IMR-90 (cell line): ENCODE measurements at regions not wholly inside any gene's neighbourhood (a gene's known extent, or its start where the extent isn't known, plus 50 kb on each side); places are given as distances from the start of the nearest gene placed in this dataset.

Source experiments
- ATAC-seq: fragments of 200-7000 bp; cut with Tn5 transposase; 2 replicates; pipeline ENCODE4 v1.9.1; 2020; ENCODE audit warnings: low read depth, mild to moderate bottlenecking, moderate library complexity
- BruUV-seq: library from RNA; stranded (reverse); fragments of 400-500 nt; replicated peaks from 2 replicates; lab custom pipeline; 2021; lab: Mats Ljungman, UMichigan
- CTCF ChIA-PET: fragments of 300-600 bp; formaldehyde crosslinking; extraction: SDS; loops from one replicate; lab custom pipeline; 2021; ENCODE audit warnings: antibody characterized with exemption; lab: Yijun Ruan, JAX
- POLR2A ChIA-PET: fragments of 300-600 bp; sonication (Branson Sonifier 250); formaldehyde crosslinking; loops from one replicate; lab custom pipeline; 2022; ENCODE audit warnings: antibody characterized with exemption; ENCODE audit not compliant: unreplicated experiment; lab: Charles Lee
- DNase-seq: peaks from one replicate; pipeline ENCODE4 v3.0.0; 2013
- H2AFZ ChIP-seq: replicated peaks from 2 replicates; pipeline ENCODE3; 2013; ENCODE audit warnings: low read length, mild to moderate bottlenecking; ENCODE audit not compliant: poor library complexity
- H2AK5ac ChIP-seq: 2 replicates; pipeline ENCODE4 v1.6.1; 2013; ENCODE audit warnings: low read depth, low read length, inconsistent platforms
- H2AK9ac ChIP-seq: replicated peaks from 2 replicates; pipeline ENCODE3; 2013; ENCODE audit warnings: mild to moderate bottlenecking, low read depth, low read length, moderate library complexity; ENCODE audit not compliant: poor library complexity
- H2BK120ac ChIP-seq: 2 replicates; pipeline ENCODE4 v1.6.1; 2013; ENCODE audit warnings: low read depth, low read length, inconsistent platforms
- H2BK15ac ChIP-seq: 3 replicates; pipeline ENCODE4 v1.6.1; 2013; ENCODE audit warnings: low read depth, low read length, inconsistent platforms
- H2BK20ac ChIP-seq: 2 replicates; pipeline ENCODE4 v1.6.1; 2013; ENCODE audit warnings: low read depth, mild to moderate bottlenecking, inconsistent platforms, low read length, moderate library complexity
- H2BK5ac ChIP-seq: 2 replicates; pipeline ENCODE4 v1.6.1; 2013; ENCODE audit warnings: mild to moderate bottlenecking, low read depth, low read length, inconsistent platforms; ENCODE audit not compliant: poor library complexity, severe bottlenecking
- H3K14ac ChIP-seq: replicated peaks from 2 replicates; pipeline ENCODE4 v1.6.1; 2013; ENCODE audit warnings: low read depth, low read length, inconsistent platforms
- H3K18ac ChIP-seq: 2 replicates; pipeline ENCODE4 v1.6.1; 2013; ENCODE audit warnings: low read depth, low read length, control low read depth
- H3K23ac ChIP-seq: 2 replicates; pipeline ENCODE4 v1.6.1; 2013; ENCODE audit warnings: low read depth, low read length, inconsistent platforms
- H3K27ac ChIP-seq: 2 replicates; pipeline ENCODE4 v1.5.1; 2013; ENCODE audit warnings: mild to moderate bottlenecking, control low read depth, low read length; ENCODE audit not compliant: insufficient read depth
- H3K27me3 ChIP-seq: 2 replicates; pipeline ENCODE4 v1.6.1; 2013; ENCODE audit warnings: low read length; ENCODE audit not compliant: control insufficient read depth, insufficient read depth
- H3K36me3 ChIP-seq: 2 replicates; pipeline ENCODE4 v1.6.1; 2013; ENCODE audit warnings: low read length, mixed read lengths; ENCODE audit not compliant: control insufficient read depth, insufficient read depth
- H3K4ac ChIP-seq: 2 replicates; pipeline ENCODE4 v1.6.1; 2013; ENCODE audit warnings: low read depth, low read length, inconsistent platforms
- H3K4me1 ChIP-seq: 2 replicates; pipeline ENCODE4 v1.6.1; 2013; ENCODE audit warnings: low read length, mixed read lengths; ENCODE audit not compliant: control insufficient read depth, insufficient read depth
- H3K4me2 ChIP-seq: 2 replicates; pipeline ENCODE4 v1.6.1; 2013; ENCODE audit warnings: low read depth, mild to moderate bottlenecking, control low read depth, low read length, moderate library complexity
- H3K4me3 ChIP-seq: 2 replicates; pipeline ENCODE4 v1.5.1; 2013; ENCODE audit warnings: low read depth, mild to moderate bottlenecking, control low read depth, low read length, moderate library complexity; ENCODE audit not compliant: insufficient read depth
- H3K56ac ChIP-seq: 2 replicates; pipeline ENCODE4 v1.6.1; 2013; ENCODE audit warnings: low read length, inconsistent platforms; ENCODE audit not compliant: insufficient read depth; ENCODE audit errors: extremely low read depth
- H3K79me1 ChIP-seq, 2 experiments: 2 replicates each; pipeline ENCODE4 v1.6.1; 2013; ENCODE audit warnings: low read length in 2 of 2, inconsistent platforms in 1 of 2, low read depth in 1 of 2
- H3K9ac ChIP-seq: 2 replicates; pipeline ENCODE4 v1.6.1; 2013; ENCODE audit warnings: low read depth, low read length, control low read depth
- H3K9me1 ChIP-seq: 2 replicates; pipeline ENCODE4 v1.6.1; 2013; ENCODE audit warnings: low read length, inconsistent platforms; ENCODE audit not compliant: insufficient read depth
- H3K9me3 ChIP-seq: 2 replicates; pipeline ENCODE4 v1.6.1; 2013; ENCODE audit warnings: low read length; ENCODE audit not compliant: control insufficient read depth, insufficient read depth
- H4K20me1 ChIP-seq: 2 replicates; pipeline ENCODE4 v1.6.1; 2013; ENCODE audit warnings: low read length, inconsistent platforms; ENCODE audit not compliant: insufficient read depth
- H4K5ac ChIP-seq: 2 replicates; pipeline ENCODE4 v1.6.1; 2013; ENCODE audit warnings: mild to moderate bottlenecking, low read depth, low read length, control low read depth
- H4K8ac ChIP-seq, 2 experiments: 2 replicates each; pipeline ENCODE4 v1.6.1; 2013; ENCODE audit warnings: low read depth in 2 of 2, low read length in 2 of 2, control low read depth in 1 of 2, inconsistent platforms in 1 of 2
- H4K91ac ChIP-seq: 2 replicates; pipeline ENCODE4 v1.6.1; 2013; ENCODE audit warnings: low read depth, low read length, inconsistent platforms; ENCODE audit not compliant: insufficient read depth
- BHLHE40 ChIP-seq: fragments of 150-350 bp; IDR thresholded peaks from 2 replicates; pipeline ENCODE4 v1.6.1; 2016; ENCODE audit warnings: mild to moderate bottlenecking, low read depth, low read length
- CHD1 ChIP-seq: IDR thresholded peaks from 2 replicates; pipeline ENCODE4 v1.6.1; 2012; ENCODE audit warnings: low read depth, low read length, improper control_type of control experiment
- MAFK ChIP-seq: IDR thresholded peaks from 2 replicates; pipeline ENCODE4 v1.6.1; 2012; ENCODE audit warnings: low read depth, low read length, improper control_type of control experiment
- MAZ ChIP-seq: IDR thresholded peaks from 2 replicates; pipeline ENCODE4 v1.6.1; 2012; ENCODE audit warnings: low read depth, mild to moderate bottlenecking, low read length, improper control_type of control experiment, moderate library complexity, borderline replicate concordance
- POLR2A ChIP-seq: IDR thresholded peaks from 2 replicates; pipeline ENCODE4 v1.6.1; 2012; ENCODE audit warnings: mild to moderate bottlenecking, low read depth, low read length
- RAD21 ChIP-seq: IDR thresholded peaks from 2 replicates; pipeline ENCODE4 v1.6.1; 2012; ENCODE audit warnings: low read length, improper control_type of control experiment
- SMC3 ChIP-seq: fragments of 150-350 bp; IDR thresholded peaks from 2 replicates; pipeline ENCODE4 v1.6.1; 2016; ENCODE audit warnings: low read depth, mild to moderate bottlenecking, antibody characterized with exemption, low read length, moderate library complexity
- WGBS, 2 experiments: methylation state at CpG; one replicate each; pipeline versions ENCODE4 v1.1.5 to v1.1.7; 2013; ENCODE audit warnings: missing lambda C conversion rate in 2 of 2; ENCODE audit not compliant: insufficient read length in 1 of 2; ENCODE audit errors: extremely low coverage in 2 of 2; 5-methylcytosine and 5-hydroxymethylcytosine counted together
- dilution Hi-C: fragments of 300-500 bp; cut with HindIII; formaldehyde crosslinking; loops from one replicate; pipeline ENCODE4 v1.14.3; 2018; ENCODE audit warnings: low sequenced_read_pairs; ENCODE audit not compliant: unreplicated experiment
- in situ Hi-C: fragments of 300-500 bp; cut with MboI; formaldehyde crosslinking; loops from 3 replicates; pipeline ENCODE4 v1.14.3; 2019; ENCODE audit warnings: low sequenced_read_pairs, inconsistent platforms, mixed read lengths
- intact Hi-C: fragments of 100-400 bp; cut with micrococcal nuclease; formaldehyde crosslinking; loops from 2 replicates; pipeline ENCODE4 v1.10.0; 2022
- TF ChIP-seq, protein P1 (sequence below): conservative IDR thresholded peaks from 2 replicates; pipeline ENCODE4 v1.5.1; 2012; ENCODE audit warnings: mild to moderate bottlenecking, low read depth, low read length, improper control_type of control experiment
- TF ChIP-seq, protein P2 (sequence below): fragments of 150-350 bp; IDR thresholded peaks from 2 replicates; pipeline ENCODE4 v1.6.1; 2016; ENCODE audit warnings: low read depth, mild to moderate bottlenecking, low read length, moderate library complexity, borderline replicate concordance

DNA sequence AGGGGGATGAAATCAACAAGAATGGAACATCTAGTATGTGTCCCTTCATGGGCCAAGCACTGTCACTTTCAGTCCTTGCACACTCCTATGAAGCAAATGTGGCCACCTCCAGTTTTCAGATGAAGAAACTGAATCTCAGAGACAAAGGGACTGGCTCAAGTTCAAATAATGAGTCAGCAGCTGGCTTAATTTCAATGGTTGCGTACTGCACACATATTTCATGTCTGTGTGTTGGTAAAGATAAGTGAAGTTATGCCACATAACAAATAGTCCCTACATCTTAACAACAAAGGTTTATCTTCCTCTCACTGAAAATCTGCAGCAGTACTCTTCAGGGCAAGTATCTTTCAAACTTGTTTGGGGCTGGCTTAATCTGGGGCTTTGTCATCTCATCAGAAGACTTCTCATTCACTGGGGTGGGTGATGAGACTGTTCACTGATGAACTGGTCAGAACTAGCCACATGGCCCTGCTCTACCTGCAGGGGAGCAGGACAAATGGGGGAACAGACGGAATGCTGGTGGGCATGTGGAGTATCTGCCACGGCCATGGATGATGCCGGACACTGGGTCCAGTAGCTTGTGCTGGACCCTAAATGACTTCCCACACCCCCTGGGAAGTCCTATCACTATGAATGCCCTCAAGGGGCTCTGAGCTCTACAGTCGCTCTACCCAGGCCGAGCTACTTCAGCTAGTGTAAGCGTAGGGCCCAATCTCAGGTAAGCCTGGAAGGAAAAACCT lies 263.2 kb downstream of the CYP26B1 start (continued):
- TF ChIP-seq, protein P1, sequence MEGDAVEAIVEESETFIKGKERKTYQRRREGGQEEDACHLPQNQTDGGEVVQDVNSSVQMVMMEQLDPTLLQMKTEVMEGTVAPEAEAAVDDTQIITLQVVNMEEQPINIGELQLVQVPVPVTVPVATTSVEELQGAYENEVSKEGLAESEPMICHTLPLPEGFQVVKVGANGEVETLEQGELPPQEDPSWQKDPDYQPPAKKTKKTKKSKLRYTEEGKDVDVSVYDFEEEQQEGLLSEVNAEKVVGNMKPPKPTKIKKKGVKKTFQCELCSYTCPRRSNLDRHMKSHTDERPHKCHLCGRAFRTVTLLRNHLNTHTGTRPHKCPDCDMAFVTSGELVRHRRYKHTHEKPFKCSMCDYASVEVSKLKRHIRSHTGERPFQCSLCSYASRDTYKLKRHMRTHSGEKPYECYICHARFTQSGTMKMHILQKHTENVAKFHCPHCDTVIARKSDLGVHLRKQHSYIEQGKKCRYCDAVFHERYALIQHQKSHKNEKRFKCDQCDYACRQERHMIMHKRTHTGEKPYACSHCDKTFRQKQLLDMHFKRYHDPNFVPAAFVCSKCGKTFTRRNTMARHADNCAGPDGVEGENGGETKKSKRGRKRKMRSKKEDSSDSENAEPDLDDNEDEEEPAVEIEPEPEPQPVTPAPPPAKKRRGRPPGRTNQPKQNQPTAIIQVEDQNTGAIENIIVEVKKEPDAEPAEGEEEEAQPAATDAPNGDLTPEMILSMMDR, result no peak

DNA sequence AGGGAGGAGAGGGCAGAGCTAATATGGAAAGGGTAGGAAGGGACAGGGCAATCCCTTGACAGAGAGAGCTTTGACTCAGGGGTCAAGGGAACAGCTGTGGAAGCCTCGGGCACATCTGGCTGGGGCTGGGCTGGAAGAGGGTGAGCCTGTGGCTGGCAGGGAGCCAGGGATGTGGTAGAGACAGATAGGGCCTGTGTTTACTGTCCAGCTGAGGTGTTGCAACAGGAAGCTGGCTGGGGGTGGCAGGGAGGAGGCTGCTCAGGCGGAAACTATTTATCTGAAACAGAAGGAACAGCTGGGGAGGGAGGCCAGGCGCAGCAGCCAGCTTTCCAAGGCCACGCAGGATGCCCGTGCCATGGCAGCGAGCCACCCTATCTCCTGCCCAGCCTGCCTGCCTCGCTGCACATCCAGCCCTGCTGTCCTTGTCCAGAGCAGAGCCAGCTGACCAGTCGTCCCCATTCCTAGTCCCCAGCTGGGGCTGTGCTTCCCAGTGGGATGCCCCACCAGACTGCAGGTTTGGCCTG lies 264.7 kb downstream of the CYP26B1 start:
- Histone ChIP-seq H3K4me2 (peak overlapping the region; percentile 3; the same call in 1 of the 2 replicates), H2BK5ac (peak overlapping the region; percentile 76), H3K27me3 (peaks cover 2% of the 10 kb centered on the region), H3K18ac (peak overlapping the region; percentile 83), H2BK15ac (peak overlapping the region; percentile 63; the same call in 2 of the 3 replicates), H3K27ac (peak overlapping the region; percentile 42; the same call in 1 of the 2 replicates), H3K9ac (no peak overlapping the region), H4K20me1 (no peaks in the 10 kb centered on the region), H4K5ac (peak overlapping the region; percentile 65; the same call in 1 of the 2 replicates), H3K4me1 (peaks cover 31% of the 10 kb centered on the region), H3K9me3 (peaks cover 9% of the 10 kb centered on the region), H2AK9ac (peak overlapping the region; percentile 57), H4K91ac (peak overlapping the region; percentile 61), H2AK5ac (peak overlapping the region; percentile 89), H2BK120ac (peak overlapping the region; percentile 99), H3K4me3 (no peak overlapping the region), H2BK20ac (peak overlapping the region; percentile 57; the same call in 1 of the 2 replicates), H2AFZ (peak overlapping the region; percentile 80), H3K14ac (peak overlapping the region; percentile 70), H3K4ac (peak overlapping the region; percentile 79), H4K8ac (peak overlapping the region in 1 of 2 experiments; percentile 78; a peak in 3 of 4 replicates), H3K9me1 (peaks cover 12% of the 10 kb centered on the region), H3K23ac (0 out of 2 replicates have a peak overlapping the region, but pooled peaks have one; percentile 12), H3K36me3 (no peaks in the 10 kb centered on the region), H3K79me1 (no peaks in the 10 kb centered on the region), H3K56ac (no peak overlapping the region)
- in situ Hi-C loops, result no loop called here
- WGBS, 2 experiments, result 16% methylated on average over 5 of the region's 8 CpGs; no CpG with 5 or more reads in 1 of the 2 experiments
- ChIA-PET POLR2A (no interaction called here), CTCF (interaction anchor here (0.6 kb wide), 1 partner anchor 1708 kb away, joined by 4 read pairs; no protein-coding TSS in a partner anchor)
- intact Hi-C loops, result no loop called here
- no TSS peak for BruUV-seq
- ATAC-seq (peak; percentile 73), DNase-seq (peak; percentile 78)
- dilution Hi-C loops, result no loop called here
- TF ChIP-seq POLR2A, result no peak
- TF ChIP-seq, protein P1, result no peak
- TF ChIP-seq SMC3, result no peak
- TF ChIP-seq CHD1, result no peak
- TF ChIP-seq, protein P2, sequence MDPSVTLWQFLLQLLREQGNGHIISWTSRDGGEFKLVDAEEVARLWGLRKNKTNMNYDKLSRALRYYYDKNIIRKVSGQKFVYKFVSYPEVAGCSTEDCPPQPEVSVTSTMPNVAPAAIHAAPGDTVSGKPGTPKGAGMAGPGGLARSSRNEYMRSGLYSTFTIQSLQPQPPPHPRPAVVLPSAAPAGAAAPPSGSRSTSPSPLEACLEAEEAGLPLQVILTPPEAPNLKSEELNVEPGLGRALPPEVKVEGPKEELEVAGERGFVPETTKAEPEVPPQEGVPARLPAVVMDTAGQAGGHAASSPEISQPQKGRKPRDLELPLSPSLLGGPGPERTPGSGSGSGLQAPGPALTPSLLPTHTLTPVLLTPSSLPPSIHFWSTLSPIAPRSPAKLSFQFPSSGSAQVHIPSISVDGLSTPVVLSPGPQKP, result no peak
- no peak for TF ChIP-seq MAFK
- peak; percentile 83; the same call in 1 of the 2 replicates for TF ChIP-seq MAZ
- peak; percentile 79 for TF ChIP-seq BHLHE40
- TF ChIP-seq RAD21, result no peak
